DMS79 treated with DMSO at 0.1 percent for 48 hours (cell line): ENCODE measurements at regions not wholly inside any gene's neighbourhood (a gene's known extent, or its start where the extent isn't known, plus 50 kb on each side); places are given as distances from the start of the nearest gene placed in this dataset.

Source experiments
- DNase-seq: peaks from one replicate; lab custom pipeline; 2025; lab: John Stamatoyannopoulos, UW

DNA sequence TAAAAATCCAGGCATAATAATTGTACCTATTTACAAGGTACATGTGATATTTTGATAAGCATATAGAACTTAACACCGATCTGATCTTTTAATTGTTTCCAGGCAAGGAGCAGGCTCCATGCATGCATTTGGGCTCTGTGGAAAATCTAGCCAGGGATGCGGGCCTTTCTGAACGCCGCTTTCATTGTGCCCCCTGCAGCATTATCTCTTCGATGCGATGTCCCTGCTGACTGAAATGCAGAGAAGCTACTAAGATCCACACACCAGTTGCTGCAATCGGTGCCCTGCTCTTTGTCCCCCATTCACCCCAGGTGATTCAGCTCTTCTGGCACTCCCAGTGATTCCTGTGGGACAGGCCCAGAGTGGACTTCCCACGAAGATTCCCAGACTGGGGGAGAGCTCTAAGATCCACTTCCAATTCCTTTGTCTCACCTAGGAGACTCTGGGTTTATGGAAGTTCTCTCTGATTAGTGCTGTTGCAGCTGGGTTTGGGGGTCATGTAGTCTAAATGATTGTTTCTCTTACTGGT lies 254.3 kb upstream of the AGA start:
- no peak for DNase-seq

GRCh38 chr4:177699365-177700213 lies 257.4 kb upstream of the AGA start:
- no peak for DNase-seq

DNA sequence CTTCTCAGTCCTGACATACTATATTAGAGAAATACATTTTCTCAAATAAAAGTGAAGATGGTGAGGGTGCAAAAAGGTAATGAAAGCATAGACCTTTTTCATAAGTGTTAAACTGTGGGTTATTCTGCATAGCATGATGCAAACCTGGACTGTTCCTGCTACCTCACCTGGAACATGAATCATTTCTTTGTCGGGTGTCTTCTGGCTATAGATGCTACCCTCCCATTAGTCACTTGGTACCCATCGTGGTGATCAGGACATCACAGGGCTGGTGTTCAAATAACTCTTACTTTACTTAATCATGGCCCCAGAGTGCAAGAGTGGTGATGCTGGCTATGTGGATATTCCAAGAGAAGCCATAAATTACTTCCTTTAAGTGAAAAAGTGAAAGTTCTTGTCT lies 264.7 kb upstream of the AGA start:
- DNase-seq, result no peak

DNA sequence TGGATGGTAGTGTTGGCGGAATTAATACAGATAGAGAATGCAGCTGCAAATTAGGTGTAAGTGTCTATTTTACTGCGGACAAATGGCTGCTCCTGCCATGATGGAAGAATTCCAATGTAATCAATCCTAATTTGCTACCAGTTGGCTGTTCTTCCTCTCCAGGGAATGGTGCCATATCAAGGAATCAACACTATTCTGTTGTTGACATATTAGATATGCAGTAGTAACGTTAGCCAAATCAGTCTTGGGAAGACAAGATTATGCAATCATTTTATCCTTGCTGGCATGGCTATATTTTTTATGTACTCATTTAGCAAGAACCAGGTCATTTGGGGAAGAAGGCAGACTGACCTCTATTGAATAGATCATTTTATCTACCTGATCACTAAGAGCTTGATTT lies 271.2 kb upstream of the AGA start:
- DNase-seq, result no peak

GRCh38 chr4:177717407-177717806 lies 275.2 kb upstream of the AGA start:
- no peak for DNase-seq

- DNase-seq, result no peak
Measured at GRCh38 chr4:177718514-177718913, 276.3 kb upstream of the AGA start.

- no peak for DNase-seq
Measured at GRCh38 chr4:177726111-177726510, 283.9 kb upstream of the AGA start.

- DNase-seq, result no peak
Measured at GRCh38 chr4:177728361-177729152, 286.3 kb upstream of the AGA start.

DNA sequence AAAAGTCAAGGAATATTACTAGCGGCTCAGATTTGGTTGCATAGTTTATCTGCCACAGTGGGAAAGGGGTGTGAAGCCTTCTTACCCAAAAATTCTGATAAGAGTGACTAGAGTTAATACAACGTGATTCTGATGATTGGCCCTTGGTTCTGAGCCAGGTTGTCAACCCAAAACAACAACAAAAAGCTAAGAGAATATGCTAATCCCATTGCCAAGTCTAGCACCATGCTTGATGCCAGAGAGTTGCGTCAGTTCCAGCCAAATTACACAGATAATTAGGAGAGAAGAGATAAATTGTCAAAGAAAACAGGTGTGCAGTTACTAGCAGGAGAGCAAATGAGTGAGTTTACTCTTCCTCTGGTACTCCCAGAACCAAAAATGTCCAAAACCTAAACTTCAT lies 287.4 kb upstream of the AGA start:
- no peak for DNase-seq

DNA sequence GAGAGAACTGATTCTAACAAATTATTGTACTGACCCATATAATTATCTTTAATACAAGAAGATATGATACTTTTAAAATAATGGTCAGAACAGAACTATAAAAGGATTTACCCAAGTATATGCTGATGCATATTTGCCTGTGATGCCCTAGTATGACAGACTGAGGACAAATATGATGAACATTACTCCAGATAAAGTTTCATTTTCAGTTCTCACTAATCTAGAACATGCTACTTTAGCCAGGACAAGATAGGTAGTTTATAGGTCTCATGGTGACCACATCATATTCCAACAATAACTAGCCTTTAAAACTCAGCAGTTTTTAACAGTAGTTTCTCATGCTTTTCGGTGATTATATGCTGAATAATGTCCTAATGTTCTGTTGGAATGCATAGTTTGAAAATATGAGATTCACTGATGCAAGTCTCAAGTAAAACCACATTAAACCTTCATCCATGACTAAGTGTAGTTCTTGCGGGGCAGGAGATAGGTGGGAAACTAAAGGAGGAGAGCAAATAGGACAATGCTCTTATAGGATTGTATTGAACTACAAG lies 295.2 kb upstream of the AGA start:
- no peak for DNase-seq

- DNase-seq, result no peak
Measured at GRCh38 chr4:177740563-177740962, 298.3 kb upstream of the AGA start.

- no peak for DNase-seq
Measured at GRCh38 chr4:177759729-177760128, 317.5 kb upstream of the AGA start.

DNA sequence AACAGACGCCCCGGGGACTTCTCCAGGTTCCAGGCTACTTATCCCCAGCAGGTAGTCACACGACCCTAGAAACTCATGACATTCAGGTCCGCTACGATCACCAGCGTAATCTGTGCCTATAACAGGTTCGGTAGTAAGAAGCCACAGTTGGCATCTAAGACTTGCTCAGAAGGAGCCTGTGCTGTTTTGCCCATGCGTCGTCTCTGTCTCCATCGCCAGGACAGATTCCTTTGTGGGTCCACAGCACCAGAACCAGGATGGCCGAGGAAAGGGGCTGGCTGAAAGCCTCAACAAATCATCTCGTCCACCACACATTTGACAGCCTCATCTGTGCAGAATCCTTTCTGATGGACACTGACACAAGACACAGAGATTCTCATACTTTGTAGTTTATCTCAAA lies 319.5 kb upstream of the AGA start:
- DNase-seq, result no peak

GRCh38 chr4:177769155-177769554 lies 326.9 kb upstream of the AGA start:
- no peak for DNase-seq

GRCh38 chr4:177770776-177771175 lies 328.5 kb upstream of the AGA start:
- DNase-seq, result no peak

- no peak for DNase-seq
Measured at GRCh38 chr4:177771645-177772044, 329.4 kb upstream of the AGA start.

- no peak for DNase-seq
Measured at GRCh38 chr4:177778623-177779022, 336.4 kb upstream of the AGA start.

GRCh38 chr4:177785000-177785399 lies 342.8 kb upstream of the AGA start:
- no peak for DNase-seq

DNA sequence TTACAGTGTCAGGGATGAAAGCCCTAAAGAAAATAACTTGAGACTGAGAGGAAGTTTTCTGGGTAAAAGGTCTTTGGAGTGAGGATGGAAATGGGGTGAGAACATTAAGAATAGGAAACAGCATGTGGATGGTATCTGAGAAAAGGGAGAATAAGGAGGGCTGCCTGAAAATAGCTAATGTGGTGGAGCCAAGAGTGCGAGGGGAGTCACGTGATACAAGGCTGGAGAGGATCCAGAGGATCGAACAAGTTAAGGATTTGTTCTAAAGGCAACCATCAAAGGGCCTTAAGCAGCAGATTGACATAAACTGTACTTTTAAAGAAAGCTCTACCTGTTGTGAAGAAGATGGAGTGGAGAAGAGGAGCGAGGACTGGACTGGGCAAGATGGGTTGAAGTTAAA lies 347.4 kb upstream of the AGA start:
- no peak for DNase-seq

DNA sequence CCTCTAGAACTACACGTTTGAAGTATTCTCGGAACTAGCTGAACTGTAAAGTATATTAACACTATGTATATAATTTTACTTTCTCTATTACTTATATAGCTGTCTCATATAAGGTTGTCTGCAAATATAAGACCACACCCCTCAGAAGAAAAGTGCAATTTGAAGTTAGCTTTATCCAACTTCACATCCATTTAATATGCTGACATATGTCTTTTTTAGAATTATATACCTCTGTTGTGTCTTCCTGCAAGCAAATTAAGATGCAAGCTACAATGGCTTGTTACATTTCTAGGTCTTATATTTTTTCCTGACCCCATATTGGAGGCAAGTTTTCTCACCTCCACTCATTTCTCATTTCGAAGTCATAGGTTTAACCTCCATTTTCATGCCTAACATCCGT lies 349.0 kb upstream of the AGA start:
- DNase-seq, result no peak

- DNase-seq, result no peak
Measured at GRCh38 chr4:177796841-177797240, 354.6 kb upstream of the AGA start.

- DNase-seq, result no peak
Measured at GRCh38 chr4:177798161-177798560, 355.9 kb upstream of the AGA start.

DNA sequence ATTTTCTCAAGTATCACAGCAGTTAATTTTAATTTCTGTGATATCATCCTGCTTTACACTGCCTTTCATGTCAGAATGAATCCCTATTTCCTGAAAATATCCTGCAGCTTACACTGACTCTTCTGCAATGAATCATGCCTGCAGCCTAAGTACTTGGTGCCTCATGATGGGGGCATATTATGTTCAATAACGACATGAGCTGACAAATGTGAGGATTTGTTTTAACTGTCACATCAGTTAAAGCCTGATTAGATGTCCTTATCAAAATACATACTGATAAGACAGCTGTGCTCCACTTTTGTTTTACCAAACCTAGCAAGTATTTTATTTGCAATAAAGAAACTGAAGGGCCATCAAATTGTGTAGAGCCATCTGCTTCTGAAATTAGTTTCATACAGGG lies 359.9 kb upstream of the AGA start:
- no peak for DNase-seq
